ENCODE measurements at regions not wholly inside any gene's neighbourhood (a gene's known extent, or its start where the extent isn't known, plus 50 kb on each side); places are given as distances from the start of the nearest gene placed in this dataset.

- H3K9me3 Mint-ChIP-seq: no peaks in the 10 kb centered on the region
- H3K36me3 Mint-ChIP-seq (ENCODE audit: insufficient read depth): no peaks in the 10 kb centered on the region
- peaks cover 14% of the 10 kb centered on the region for H3K27me3 Mint-ChIP-seq
- H3K4me3 Mint-ChIP-seq: no peak overlapping the region
- no peak overlapping the region for H3K27ac Mint-ChIP-seq (ENCODE audit: low read depth)
- H3K4me1 Mint-ChIP-seq: no peaks in the 10 kb centered on the region
- ATAC-seq (replicated peaks; ENCODE audit: extremely low read depth, poor library complexity, severe bottlenecking) (no peak), DNase-seq (ENCODE audit: low spot score in 2 of 2) (no peak)
These were observed 165.5 kb downstream of the GLI2 start for GRCh38 chr2:120901201-120901600.

- Mint-ChIP-seq H3K36me3 (ENCODE audit: insufficient read depth) (no peaks in the 10 kb centered on the region), H3K27ac (ENCODE audit: low read depth) (no peak overlapping the region), H3K4me3 (no peak overlapping the region), H3K4me1 (no peaks in the 10 kb centered on the region), H3K9me3 (no peaks in the 10 kb centered on the region), H3K27me3 (peaks cover 21% of the 10 kb centered on the region)
- DNase-seq (ENCODE audit: low spot score in 2 of 2) (no peak), ATAC-seq (replicated peaks; ENCODE audit: extremely low read depth, poor library complexity, severe bottlenecking) (no peak)
These were observed 166.9 kb downstream of the GLI2 start for GRCh38 chr2:120902592-120902991.

- ATAC-seq (replicated peaks; ENCODE audit: extremely low read depth, poor library complexity, severe bottlenecking) (peak; percentile 19), DNase-seq (ENCODE audit: low spot score in 2 of 2) (no peak)
- no peaks in the 10 kb centered on the region for H3K4me1 Mint-ChIP-seq
- H3K9me3 Mint-ChIP-seq: no peaks in the 10 kb centered on the region
- H3K36me3 Mint-ChIP-seq (ENCODE audit: insufficient read depth): no peaks in the 10 kb centered on the region
- no peak overlapping the region for H3K4me3 Mint-ChIP-seq
- peaks cover 22% of the 10 kb centered on the region for H3K27me3 Mint-ChIP-seq
- no peak overlapping the region for H3K27ac Mint-ChIP-seq (ENCODE audit: low read depth)
These were observed 168.7 kb downstream of the GLI2 start for GRCh38 chr2:120904379-120904778.

- Mint-ChIP-seq H3K9me3 (no peaks in the 10 kb centered on the region), H3K4me1 (no peaks in the 10 kb centered on the region), H3K4me3 (no peak overlapping the region), H3K27ac (ENCODE audit: low read depth) (no peak overlapping the region), H3K36me3 (ENCODE audit: insufficient read depth) (no peaks in the 10 kb centered on the region), H3K27me3 (peaks cover 22% of the 10 kb centered on the region)
- ATAC-seq (replicated peaks; ENCODE audit: extremely low read depth, poor library complexity, severe bottlenecking) (no peak), DNase-seq (ENCODE audit: low spot score in 2 of 2) (no peak)
These were observed 169.2 kb downstream of the GLI2 start for GRCh38 chr2:120904830-120905234.

DNA sequence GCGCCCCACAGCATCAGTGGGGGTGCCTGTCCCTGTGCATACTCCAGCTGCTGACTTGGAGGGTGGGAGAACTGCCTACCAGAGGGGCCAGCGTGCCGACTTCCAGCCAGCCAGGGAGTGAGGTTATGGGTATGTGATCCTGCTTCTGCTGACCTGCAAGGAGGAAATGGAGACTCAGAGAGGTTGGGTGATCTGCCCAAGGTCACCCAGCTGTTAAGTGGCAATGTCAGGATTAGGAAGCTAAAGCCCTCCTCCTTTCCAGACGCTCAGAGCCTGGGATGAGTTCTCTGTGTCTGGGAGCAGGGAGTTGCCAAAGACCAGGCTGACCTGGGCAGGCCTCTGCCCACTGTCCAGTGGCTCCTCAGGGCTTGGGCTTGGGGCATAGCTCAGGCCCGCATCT is 169.6 kb downstream of the GLI2 start:
- Mint-ChIP-seq H3K4me1 (no peaks in the 10 kb centered on the region), H3K4me3 (no peak overlapping the region), H3K9me3 (no peaks in the 10 kb centered on the region), H3K27me3 (peaks cover 22% of the 10 kb centered on the region), H3K36me3 (ENCODE audit: insufficient read depth) (no peaks in the 10 kb centered on the region), H3K27ac (ENCODE audit: low read depth) (no peak overlapping the region)
- ATAC-seq (replicated peaks; ENCODE audit: extremely low read depth, poor library complexity, severe bottlenecking): no peak
- DNase-seq (ENCODE audit: low spot score in 2 of 2): no peak

DNA sequence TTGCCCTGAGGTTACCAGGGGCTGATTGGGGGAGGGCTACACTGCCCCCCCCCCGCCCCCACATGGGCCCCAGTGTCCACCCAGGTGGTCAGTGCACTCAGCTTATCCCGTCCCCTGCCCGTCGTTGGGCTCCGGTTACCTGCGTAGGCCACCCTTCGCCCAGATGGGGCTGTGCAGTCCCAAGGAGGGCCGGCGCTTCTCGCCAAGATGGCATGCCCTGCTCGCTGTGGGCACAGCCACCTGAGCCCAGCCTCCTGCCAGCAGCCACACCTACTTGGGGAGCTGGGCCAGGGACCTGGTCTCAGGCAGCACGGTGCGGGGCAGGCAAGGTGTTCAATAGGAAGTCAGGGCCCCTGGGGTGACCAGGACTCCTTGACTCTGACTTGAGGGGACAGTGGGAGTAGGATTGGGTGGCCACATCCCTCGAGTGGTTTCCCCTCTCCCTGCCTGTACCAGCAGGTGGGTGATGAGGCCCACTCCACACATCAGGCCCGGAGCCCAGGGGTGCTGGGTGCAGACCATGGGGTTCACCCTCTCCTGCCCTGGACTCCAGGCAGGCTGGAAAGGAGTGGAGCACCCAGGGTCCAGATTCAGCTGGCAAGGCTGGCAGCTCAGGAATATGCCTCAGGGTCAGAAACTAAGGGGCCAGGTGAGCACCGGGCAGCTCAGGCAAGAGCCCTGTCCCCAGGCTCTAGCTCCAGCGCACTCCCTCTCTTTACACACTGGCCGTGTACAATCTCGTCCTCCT is 170.3 kb downstream of the GLI2 start:
- Mint-ChIP-seq H3K27me3 (peaks cover 22% of the 10 kb centered on the region), H3K4me3 (no peak overlapping the region), H3K36me3 (ENCODE audit: insufficient read depth) (no peaks in the 10 kb centered on the region), H3K4me1 (no peaks in the 10 kb centered on the region), H3K9me3 (no peaks in the 10 kb centered on the region), H3K27ac (ENCODE audit: low read depth) (no peak overlapping the region)
- no peak for DNase-seq (ENCODE audit: low spot score in 2 of 2)
- no peak for ATAC-seq (replicated peaks; ENCODE audit: extremely low read depth, poor library complexity, severe bottlenecking)

GRCh38 chr2:120906914-120907313 is 171.2 kb downstream of the GLI2 start:
- Mint-ChIP-seq H3K9me3 (no peaks in the 10 kb centered on the region), H3K36me3 (ENCODE audit: insufficient read depth) (no peaks in the 10 kb centered on the region), H3K4me3 (no peak overlapping the region), H3K27ac (ENCODE audit: low read depth) (no peak overlapping the region), H3K27me3 (peaks cover 21% of the 10 kb centered on the region), H3K4me1 (no peaks in the 10 kb centered on the region)
- ATAC-seq (replicated peaks; ENCODE audit: extremely low read depth, poor library complexity, severe bottlenecking) (no peak), DNase-seq (ENCODE audit: low spot score in 2 of 2) (no peak)

DNA sequence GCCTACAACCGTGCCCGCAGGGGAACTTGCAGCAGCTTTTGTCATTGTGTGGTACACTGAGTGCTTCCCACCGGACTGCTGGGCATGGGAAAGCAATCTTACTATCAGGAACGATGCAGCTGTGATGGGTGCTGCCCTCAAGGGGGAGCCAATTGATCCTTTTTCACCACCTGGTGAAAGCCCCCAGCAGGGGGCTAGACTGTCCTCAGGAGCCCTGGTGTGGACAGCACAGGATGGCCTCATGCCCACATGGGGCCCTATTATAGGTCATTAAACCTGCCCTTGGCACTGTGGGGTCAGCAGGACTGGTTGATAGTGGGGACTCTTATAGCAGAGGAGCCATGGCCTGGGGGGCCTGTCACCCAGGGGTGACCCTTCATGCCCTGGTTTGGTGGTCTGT is 172.2 kb downstream of the GLI2 start:
- no peak for DNase-seq (ENCODE audit: low spot score in 2 of 2)
- Mint-ChIP-seq H3K9me3 (no peaks in the 10 kb centered on the region), H3K4me1 (no peaks in the 10 kb centered on the region), H3K4me3 (no peak overlapping the region), H3K27ac (ENCODE audit: low read depth) (no peak overlapping the region), H3K36me3 (ENCODE audit: insufficient read depth) (no peaks in the 10 kb centered on the region), H3K27me3 (peaks cover 11% of the 10 kb centered on the region)
- ATAC-seq (replicated peaks; ENCODE audit: extremely low read depth, poor library complexity, severe bottlenecking): no peak

- H3K27ac Mint-ChIP-seq (ENCODE audit: low read depth): no peak overlapping the region
- H3K4me3 Mint-ChIP-seq: no peak overlapping the region
- H3K27me3 Mint-ChIP-seq: peaks cover 8% of the 10 kb centered on the region
- no peak for ATAC-seq (replicated peaks; ENCODE audit: extremely low read depth, poor library complexity, severe bottlenecking)
- H3K9me3 Mint-ChIP-seq: no peaks in the 10 kb centered on the region
- no peaks in the 10 kb centered on the region for H3K4me1 Mint-ChIP-seq
- DNase-seq (ENCODE audit: low spot score in 2 of 2): no peak
- no peaks in the 10 kb centered on the region for H3K36me3 Mint-ChIP-seq (ENCODE audit: insufficient read depth)
These were observed 172.8 kb downstream of the GLI2 start for GRCh38 chr2:120908314-120908975.

DNA sequence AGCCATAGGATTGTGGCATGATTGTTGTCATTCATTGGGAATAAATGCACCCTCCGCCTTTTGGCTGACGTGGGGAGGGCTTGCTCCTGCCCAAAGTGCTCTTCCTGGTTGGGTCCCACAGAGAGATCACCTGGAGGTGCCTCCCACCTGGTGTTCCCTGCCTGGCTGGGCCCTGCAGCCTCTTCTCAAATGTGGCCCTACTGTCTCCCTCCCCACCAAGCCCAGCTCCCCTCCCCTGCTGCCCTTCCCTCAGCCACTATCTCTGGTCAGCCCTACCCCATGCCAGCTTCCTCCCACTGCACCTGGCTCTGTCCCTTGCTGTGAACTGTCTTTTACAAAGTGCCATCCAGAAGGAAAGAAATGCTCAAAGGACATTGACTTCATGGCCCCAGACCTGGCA is 173.4 kb downstream of the GLI2 start:
- Mint-ChIP-seq H3K4me1 (no peaks in the 10 kb centered on the region), H3K27ac (ENCODE audit: low read depth) (no peak overlapping the region)
- ATAC-seq (replicated peaks; ENCODE audit: extremely low read depth, poor library complexity, severe bottlenecking): no peak

DNA sequence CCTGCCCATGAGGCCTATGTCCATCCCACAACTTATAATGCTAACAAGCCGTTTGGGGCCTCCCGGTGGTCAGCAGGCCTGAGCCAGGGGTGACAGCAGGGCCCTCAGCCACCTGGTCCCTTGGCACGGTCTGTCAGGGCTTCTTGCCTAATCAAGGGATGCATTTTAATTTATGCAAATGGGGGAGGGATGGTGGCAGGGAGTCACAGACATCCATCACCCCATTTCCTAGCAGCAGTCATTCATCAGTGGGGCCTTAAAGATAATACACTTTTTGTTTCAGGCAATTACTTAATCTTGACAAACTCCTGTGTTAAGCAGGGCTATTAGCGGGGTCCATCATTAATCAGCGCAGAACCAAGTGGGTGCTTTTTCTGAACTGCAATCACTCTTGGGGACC is 174.5 kb downstream of the GLI2 start:
- no peaks in the 10 kb centered on the region for H3K9me3 Mint-ChIP-seq
- DNase-seq (ENCODE audit: low spot score in 2 of 2): no peak
- no peak overlapping the region for H3K27ac Mint-ChIP-seq (ENCODE audit: low read depth)
- no peaks in the 10 kb centered on the region for H3K4me1 Mint-ChIP-seq
- H3K4me3 Mint-ChIP-seq: no peak overlapping the region
- H3K36me3 Mint-ChIP-seq (ENCODE audit: insufficient read depth): no peaks in the 10 kb centered on the region
- ATAC-seq (replicated peaks; ENCODE audit: extremely low read depth, poor library complexity, severe bottlenecking): no peak
- H3K27me3 Mint-ChIP-seq: peaks cover 8% of the 10 kb centered on the region

More for the DNA sequence above, 173.4 kb downstream of the GLI2 start:
- Mint-ChIP-seq H3K36me3 (ENCODE audit: insufficient read depth) (no peaks in the 10 kb centered on the region), H3K4me3 (no peak overlapping the region), H3K27me3 (peaks cover 8% of the 10 kb centered on the region), H3K9me3 (no peaks in the 10 kb centered on the region)
- no peak for DNase-seq (ENCODE audit: low spot score in 2 of 2)

- H3K27me3 Mint-ChIP-seq: peaks cover 8% of the 10 kb centered on the region
- ATAC-seq (replicated peaks; ENCODE audit: extremely low read depth, poor library complexity, severe bottlenecking) (no peak), DNase-seq (ENCODE audit: low spot score in 2 of 2) (no peak)
- H3K4me3 Mint-ChIP-seq: no peak overlapping the region
- H3K36me3 Mint-ChIP-seq (ENCODE audit: insufficient read depth): no peaks in the 10 kb centered on the region
- no peaks in the 10 kb centered on the region for H3K9me3 Mint-ChIP-seq
- H3K4me1 Mint-ChIP-seq: no peaks in the 10 kb centered on the region
- no peak overlapping the region for H3K27ac Mint-ChIP-seq (ENCODE audit: low read depth)
These were observed 175.6 kb downstream of the GLI2 start for GRCh38 chr2:120910956-120911951.

Measured in central memory CD8-positive, alpha-beta T cell (primary cell).